ENCODE measurements at regions not wholly inside any gene's neighbourhood (a gene's known extent, or its start where the extent isn't known, plus 50 kb on each side); places are given as distances from the start of the nearest gene placed in this dataset.

DNA sequence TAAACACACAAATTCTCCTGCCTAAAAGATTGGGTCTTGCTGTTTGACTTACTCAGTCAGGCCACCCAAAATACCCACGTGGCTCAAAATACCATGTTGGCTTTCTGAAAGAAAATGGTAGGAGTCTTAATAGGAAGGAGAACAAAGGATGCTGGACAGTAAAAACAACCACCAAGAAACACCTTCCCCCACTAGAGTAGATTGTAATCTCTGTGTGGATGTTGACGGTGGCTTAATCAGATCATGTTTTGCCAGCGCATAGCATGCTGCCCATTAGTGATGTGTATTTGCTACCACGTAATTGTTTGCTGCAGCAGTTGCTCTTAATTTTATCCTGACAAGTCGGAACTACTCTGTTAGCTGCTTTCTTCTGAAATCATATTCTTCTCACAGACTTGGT lies 1229.3 kb upstream of the SLC10A2 start:
- TF ChIP-seq POLR2A (IDR thresholded peaks at IDR 0.05), result no peak
- TF ChIP-seq, protein P1, sequence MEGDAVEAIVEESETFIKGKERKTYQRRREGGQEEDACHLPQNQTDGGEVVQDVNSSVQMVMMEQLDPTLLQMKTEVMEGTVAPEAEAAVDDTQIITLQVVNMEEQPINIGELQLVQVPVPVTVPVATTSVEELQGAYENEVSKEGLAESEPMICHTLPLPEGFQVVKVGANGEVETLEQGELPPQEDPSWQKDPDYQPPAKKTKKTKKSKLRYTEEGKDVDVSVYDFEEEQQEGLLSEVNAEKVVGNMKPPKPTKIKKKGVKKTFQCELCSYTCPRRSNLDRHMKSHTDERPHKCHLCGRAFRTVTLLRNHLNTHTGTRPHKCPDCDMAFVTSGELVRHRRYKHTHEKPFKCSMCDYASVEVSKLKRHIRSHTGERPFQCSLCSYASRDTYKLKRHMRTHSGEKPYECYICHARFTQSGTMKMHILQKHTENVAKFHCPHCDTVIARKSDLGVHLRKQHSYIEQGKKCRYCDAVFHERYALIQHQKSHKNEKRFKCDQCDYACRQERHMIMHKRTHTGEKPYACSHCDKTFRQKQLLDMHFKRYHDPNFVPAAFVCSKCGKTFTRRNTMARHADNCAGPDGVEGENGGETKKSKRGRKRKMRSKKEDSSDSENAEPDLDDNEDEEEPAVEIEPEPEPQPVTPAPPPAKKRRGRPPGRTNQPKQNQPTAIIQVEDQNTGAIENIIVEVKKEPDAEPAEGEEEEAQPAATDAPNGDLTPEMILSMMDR (IDR thresholded peaks at IDR 0.05), result no peak
- DNase-seq, result no peak
- WGBS, 2 donors, result 76 to 79% methylated on average over 5 of the region's 5 CpGs
- H3K27me3 ChIP-seq, result no peaks in the 10 kb centered on the region
- H3K27ac ChIP-seq, result no peak overlapping the region
- intact Hi-C loops (cut with DNase I), result no loop called here
- no peaks in the 10 kb centered on the region for H3K36me3 ChIP-seq
- H3K9me3 ChIP-seq, result no peaks in the 10 kb centered on the region
- H3K4me3 ChIP-seq (replicated peaks in 1 of 3), result no peak overlapping the region
- no peaks in the 10 kb centered on the region for H3K4me1 ChIP-seq

DNA sequence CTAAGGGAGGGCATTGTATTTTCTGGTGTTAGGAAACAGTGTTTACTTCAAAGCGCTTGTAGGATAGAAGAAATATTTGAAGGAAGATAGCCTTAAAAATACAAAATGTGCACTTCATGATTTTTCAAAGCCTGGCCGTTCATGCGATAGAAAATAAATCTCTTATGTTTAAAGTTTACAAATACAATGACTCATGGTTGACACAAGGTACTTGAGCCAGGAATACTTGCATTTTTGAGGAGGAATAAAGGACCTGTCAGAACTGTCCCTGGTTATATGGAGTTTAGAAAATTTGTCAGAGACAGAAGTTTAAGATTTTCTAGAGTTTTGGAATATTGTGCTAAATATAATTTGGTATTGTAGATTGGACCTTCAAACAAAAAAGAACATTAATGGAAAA lies 1223.2 kb upstream of the SLC10A2 start:
- Histone ChIP-seq H3K36me3 (no peaks in the 10 kb centered on the region), H3K4me1 (peaks cover 0 to 5% of the 10 kb centered on the region in 2 donors), H3K4me3 (replicated peaks in 1 of 3) (no peak overlapping the region), H3K9me3 (no peaks in the 10 kb centered on the region), H3K27ac (no peak overlapping the region), H3K27me3 (no peaks in the 10 kb centered on the region)
- TF ChIP-seq, protein P1 (IDR thresholded peaks at IDR 0.05), result no peak
- no peak for TF ChIP-seq POLR2A (IDR thresholded peaks at IDR 0.05)
- DNase-seq, result no peak
- intact Hi-C loops (cut with DNase I), result no loop called here
- WGBS, 2 donors, result 36 to 40% methylated on average over 3 of the region's 3 CpGs

DNA sequence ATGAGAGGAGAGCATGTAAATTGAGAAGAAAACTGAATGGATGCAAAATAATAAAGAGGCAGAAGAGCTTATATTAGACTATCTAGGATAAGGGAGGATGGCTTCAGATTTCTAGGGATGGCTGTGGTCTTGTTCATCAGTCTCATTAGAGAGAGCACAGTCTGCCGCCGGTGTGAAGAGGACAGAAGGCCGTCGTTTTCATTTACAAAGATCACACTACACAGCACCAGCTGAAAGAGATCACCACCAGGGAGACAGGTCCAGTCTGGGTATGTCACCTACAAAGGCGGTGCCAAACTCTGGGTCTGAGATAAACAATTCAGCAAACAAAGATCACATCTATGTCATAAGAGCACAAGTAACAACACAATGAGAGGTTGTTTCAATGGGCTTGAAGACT lies 1222.3 kb upstream of the SLC10A2 start:
- no peak for DNase-seq
- no peaks in the 10 kb centered on the region for H3K36me3 ChIP-seq
- TF ChIP-seq, protein P1 (IDR thresholded peaks at IDR 0.05), result no peak
- TF ChIP-seq POLR2A (IDR thresholded peaks at IDR 0.05), result no peak
- no peaks in the 10 kb centered on the region for H3K9me3 ChIP-seq
- intact Hi-C loops (cut with DNase I), result no loop called here
- no peak overlapping the region for H3K4me3 ChIP-seq (replicated peaks in 1 of 3)
- H3K27ac ChIP-seq, result no peak overlapping the region
- H3K27me3 ChIP-seq, result no peaks in the 10 kb centered on the region
- peaks cover 0 to 5% of the 10 kb centered on the region in 2 donors for H3K4me1 ChIP-seq
- WGBS, 2 donors, result 84 to 93% methylated on average over 5 of the region's 5 CpGs

DNA sequence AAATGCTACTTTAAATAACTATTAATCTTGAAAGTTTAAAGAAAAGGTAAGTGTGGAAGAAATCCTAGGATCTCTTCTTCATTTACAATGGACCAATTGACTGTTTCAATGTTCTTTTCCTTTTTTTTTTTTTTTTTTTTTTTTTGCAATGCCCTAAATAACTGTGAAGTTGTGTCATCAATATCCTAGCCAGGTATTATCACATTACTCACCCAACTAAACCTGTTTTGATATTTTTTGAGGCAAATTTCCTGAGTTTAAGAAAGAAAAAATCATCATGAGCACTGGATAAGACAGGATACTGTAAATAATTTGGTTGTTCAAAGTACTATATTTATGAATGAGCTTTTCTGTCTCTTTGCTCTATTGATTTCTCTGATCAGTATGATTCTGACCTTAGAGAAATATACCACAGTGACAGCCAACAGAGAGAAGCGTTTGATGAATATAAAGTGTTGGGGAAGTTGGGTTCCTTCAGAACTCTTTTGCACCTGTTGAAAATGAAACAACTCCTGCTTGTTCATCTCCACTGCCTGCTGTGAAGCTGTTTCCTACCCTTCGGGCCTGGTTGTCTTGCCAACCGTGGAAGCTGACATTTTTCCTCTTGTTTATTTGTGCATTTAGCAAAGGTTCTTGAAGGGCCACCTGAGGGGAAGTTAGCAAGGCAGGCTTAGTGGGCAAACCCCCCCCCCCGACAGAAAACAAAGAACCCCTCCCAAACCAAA lies 1220.5 kb upstream of the SLC10A2 start:
- peak; percentile 39 to 66 for DNase-seq
- Histone ChIP-seq H3K27me3 (no peaks in the 10 kb centered on the region), H3K4me3 (replicated peaks in 1 of 3) (no peak overlapping the region), H3K4me1 (peaks cover 0 to 5% of the 10 kb centered on the region in 2 donors), H3K36me3 (no peaks in the 10 kb centered on the region), H3K9me3 (no peaks in the 10 kb centered on the region), H3K27ac (peak overlapping the region in 1 of 3 donors; percentile 35)
- no peak for TF ChIP-seq POLR2A (IDR thresholded peaks at IDR 0.05)
- WGBS, 2 donors, result 13 to 19% methylated on average over 4 of the region's 4 CpGs
- intact Hi-C loops (cut with DNase I), result no loop called here

DNA sequence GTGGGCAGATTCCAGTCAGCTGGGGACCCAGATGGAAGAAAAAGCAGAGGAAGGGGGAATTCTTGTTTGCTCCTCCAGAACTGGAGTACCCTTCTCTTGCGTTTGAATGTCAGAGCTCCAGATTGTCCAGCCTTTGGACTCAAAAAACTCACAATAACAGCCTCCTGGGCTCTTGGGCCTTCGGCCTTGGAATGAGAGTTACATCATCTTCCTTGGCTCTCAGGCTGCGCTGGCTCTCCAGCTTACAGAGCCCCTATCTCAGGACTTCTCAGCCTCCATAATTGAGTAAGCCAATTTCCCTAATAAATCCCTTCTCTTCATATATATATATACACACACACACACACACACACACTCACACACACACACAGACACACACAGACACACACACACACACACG lies 1215.7 kb upstream of the SLC10A2 start:
- no peaks in the 10 kb centered on the region for H3K4me1 ChIP-seq
- H3K27ac ChIP-seq, result no peak overlapping the region
- no peak for DNase-seq
- intact Hi-C loops (cut with DNase I), result no loop called here
- TF ChIP-seq, protein P1 (IDR thresholded peaks at IDR 0.05), result no peak
- no peak for TF ChIP-seq POLR2A (IDR thresholded peaks at IDR 0.05)
- WGBS, 2 donors, result 83 to 84% methylated on average over 4 of the region's 4 CpGs
- no peak overlapping the region for H3K4me3 ChIP-seq (replicated peaks in 1 of 3)
- H3K36me3 ChIP-seq, result no peaks in the 10 kb centered on the region
- H3K27me3 ChIP-seq, result no peaks in the 10 kb centered on the region
- H3K9me3 ChIP-seq, result no peaks in the 10 kb centered on the region

Data from thyroid gland (tissue), 4 donors.